Large intestine (tissue), 3 donors: ENCODE measurements at regions not wholly inside any gene's neighbourhood (a gene's known extent, or its start where the extent isn't known, plus 50 kb on each side); places are given as distances from the start of the nearest gene placed in this dataset.

Source experiments
- DNase-seq, 2 donors: peaks; one replicate each; pipeline versions ENCODE4 v3.0.0 to v3.0.0-alpha.2; 2013
- H3K27ac ChIP-seq: one replicate; pipeline ENCODE4 v1.5.1; 2013; ENCODE audit warnings: low read length
- H3K27me3 ChIP-seq: 2 replicates; pipeline ENCODE4 v1.6.1; 2013; ENCODE audit warnings: low read length; ENCODE audit not compliant: control insufficient read depth, insufficient read depth
- H3K36me3 ChIP-seq: 2 replicates; pipeline ENCODE4 v1.6.1; 2013; ENCODE audit warnings: low read length; ENCODE audit not compliant: control insufficient read depth, insufficient read depth
- H3K4me1 ChIP-seq: one replicate; pipeline ENCODE4 v1.6.1; 2013; ENCODE audit warnings: low read length; ENCODE audit not compliant: control insufficient read depth, insufficient read depth
- H3K4me3 ChIP-seq: one replicate; pipeline ENCODE4 v1.5.1; 2013; ENCODE audit warnings: low read length
- H3K9me3 ChIP-seq: one replicate; pipeline ENCODE4 v1.6.1; 2013; ENCODE audit warnings: mild to moderate bottlenecking, low read depth, low read length, moderate library complexity; ENCODE audit not compliant: control insufficient read depth
- WGBS: methylation state at CpG from one replicate; pipeline ENCODE4 v1.1.5; 2013; ENCODE audit warnings: low lambda C conversion rate; ENCODE audit not compliant: insufficient coverage; 5-methylcytosine and 5-hydroxymethylcytosine counted together

DNA sequence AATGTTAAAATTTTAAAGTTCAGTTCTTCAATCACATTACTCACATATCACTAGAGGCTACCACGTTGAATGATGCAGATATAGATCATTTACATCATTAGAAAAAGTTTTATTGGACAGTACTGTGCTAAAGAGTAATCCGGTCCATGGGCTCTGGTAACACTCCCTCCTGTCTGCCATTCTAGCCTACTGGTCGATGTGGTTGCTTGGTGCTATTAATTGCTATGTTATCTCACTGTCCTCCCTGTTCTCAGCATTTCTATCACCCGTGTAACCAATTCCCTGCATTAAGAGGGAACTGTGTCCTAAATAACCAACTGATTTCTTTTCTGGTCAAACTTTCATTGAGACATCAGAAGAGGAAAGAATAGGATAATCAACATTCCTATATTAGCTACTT lies 347.5 kb upstream of the RBMS3 start:
- Histone ChIP-seq H3K4me1 (no peaks in the 10 kb centered on the region), H3K27me3 (no peaks in the 10 kb centered on the region), H3K4me3 (no peak overlapping the region), H3K9me3 (no peaks in the 10 kb centered on the region), H3K27ac (no peak overlapping the region), H3K36me3 (no peaks in the 10 kb centered on the region)
- no CpG with 5 or more reads among the region's 4 CpGs for WGBS
- no peak for DNase-seq

DNA sequence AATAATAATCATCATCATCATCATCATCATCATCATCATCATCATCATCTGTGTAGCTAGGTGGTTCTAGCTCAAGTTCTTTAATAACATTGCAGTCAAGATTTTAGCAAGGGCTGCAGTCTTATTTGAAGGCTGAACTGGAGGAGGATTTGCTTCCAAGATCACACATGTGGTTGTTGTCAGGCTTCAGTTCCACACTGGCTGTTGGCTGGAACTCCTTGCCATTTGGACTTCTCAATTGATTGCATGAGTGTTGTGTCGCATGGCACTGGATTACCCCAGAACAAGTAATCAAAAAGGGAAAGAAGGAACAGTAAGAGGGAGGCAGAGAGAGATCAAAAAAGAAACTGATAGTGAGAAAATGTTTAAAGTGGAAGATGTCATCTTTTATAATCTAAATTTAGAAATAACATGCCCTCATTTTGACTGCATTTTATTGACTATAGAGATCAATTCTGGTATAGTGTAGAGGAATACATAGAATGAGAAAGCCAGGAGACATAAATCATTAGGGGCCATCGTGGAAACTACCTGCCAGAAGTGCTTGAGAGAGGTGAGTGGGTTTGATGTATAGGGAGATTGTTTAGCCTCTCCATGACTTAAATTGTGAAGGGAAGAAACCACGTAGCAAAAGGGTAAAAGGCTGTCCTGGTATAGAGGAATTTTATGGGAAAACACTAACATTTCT lies 346.6 kb upstream of the RBMS3 start:
- DNase-seq = no peak
- Histone ChIP-seq H3K27me3 (no peaks in the 10 kb centered on the region), H3K9me3 (no peaks in the 10 kb centered on the region), H3K4me1 (no peaks in the 10 kb centered on the region), H3K4me3 (no peak overlapping the region), H3K27ac (no peak overlapping the region), H3K36me3 (no peaks in the 10 kb centered on the region)
- WGBS = 92% methylated on average over 2 of the region's 3 CpGs

DNA sequence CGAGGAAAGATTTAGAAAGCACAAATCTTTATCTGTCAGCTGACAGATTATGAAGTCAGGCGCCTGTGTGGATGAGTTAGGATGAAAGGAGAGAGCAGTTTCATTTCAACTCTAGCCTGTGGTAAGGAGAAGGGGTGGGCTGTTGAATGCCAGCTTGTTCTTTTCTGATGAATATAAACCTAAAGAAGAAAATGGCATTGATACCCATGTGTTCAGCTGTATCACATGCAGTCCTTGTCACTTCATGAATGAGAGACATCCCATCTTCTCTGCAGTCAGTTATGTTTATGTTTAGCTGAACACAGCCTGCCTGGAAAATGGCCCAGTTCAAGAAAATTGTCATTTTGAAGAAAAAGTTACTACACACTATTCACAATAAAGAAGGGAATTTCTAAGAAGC lies 345.7 kb upstream of the RBMS3 start:
- no peak overlapping the region for H3K4me3 ChIP-seq

DNA sequence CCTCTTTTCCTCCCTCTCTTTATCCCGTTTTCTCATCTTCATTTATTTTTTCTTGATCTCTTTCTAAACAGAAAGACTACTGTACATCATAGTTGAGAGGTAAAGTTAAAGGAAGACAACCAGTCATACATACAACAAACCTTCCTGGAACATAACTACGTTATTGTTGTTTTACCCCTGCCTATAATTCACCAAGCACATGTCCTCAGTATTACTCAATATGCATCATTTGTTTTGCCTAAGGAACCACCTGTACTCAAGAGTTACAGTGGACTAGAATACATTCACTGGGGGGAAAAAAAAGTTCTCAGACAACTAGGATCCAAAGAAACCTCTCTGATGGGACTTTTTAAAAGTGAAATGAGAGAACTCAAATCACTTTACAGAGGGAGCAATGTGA lies 344.7 kb upstream of the RBMS3 start:
- Histone ChIP-seq H3K4me1 (no peaks in the 10 kb centered on the region), H3K27ac (no peak overlapping the region), H3K4me3 (no peak overlapping the region), H3K9me3 (no peaks in the 10 kb centered on the region), H3K27me3 (no peaks in the 10 kb centered on the region), H3K36me3 (no peaks in the 10 kb centered on the region)
- DNase-seq = no peak
- 83% methylated on average over 2 of the region's 2 CpGs for WGBS

More for the DNA sequence above, 345.7 kb upstream of the RBMS3 start:
- no peaks in the 10 kb centered on the region for H3K4me1 ChIP-seq
- no peaks in the 10 kb centered on the region for H3K27me3 ChIP-seq
- no CpG with 5 or more reads among the region's 2 CpGs for WGBS
- no peak for DNase-seq
- H3K27ac ChIP-seq = no peak overlapping the region
- no peaks in the 10 kb centered on the region for H3K9me3 ChIP-seq
- H3K36me3 ChIP-seq = no peaks in the 10 kb centered on the region

DNA sequence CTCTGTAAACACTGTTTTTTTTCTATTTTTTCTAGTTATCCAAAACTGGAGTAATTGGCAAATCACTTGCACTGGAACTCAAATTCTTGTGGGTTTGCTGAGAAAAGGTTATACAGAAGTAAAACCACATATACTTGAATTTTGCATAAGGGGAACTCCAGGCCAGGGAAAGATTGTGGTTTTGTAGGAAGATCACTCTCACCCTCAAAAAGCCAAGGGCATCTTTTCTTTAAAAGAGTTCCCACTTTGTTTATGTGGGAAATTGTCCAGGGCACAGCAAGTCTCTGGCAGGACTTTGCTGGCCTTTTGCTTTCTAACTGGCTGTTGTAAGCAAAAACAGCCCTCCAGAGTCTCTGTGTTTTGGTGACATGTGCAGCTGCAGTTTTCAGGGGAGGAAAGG lies 340.3 kb upstream of the RBMS3 start:
- no peak for DNase-seq
- no peaks in the 10 kb centered on the region for H3K27me3 ChIP-seq
- no peak overlapping the region for H3K27ac ChIP-seq
- no peaks in the 10 kb centered on the region for H3K36me3 ChIP-seq
- no peak overlapping the region for H3K4me3 ChIP-seq
- no peaks in the 10 kb centered on the region for H3K9me3 ChIP-seq
- no peaks in the 10 kb centered on the region for H3K4me1 ChIP-seq

DNA sequence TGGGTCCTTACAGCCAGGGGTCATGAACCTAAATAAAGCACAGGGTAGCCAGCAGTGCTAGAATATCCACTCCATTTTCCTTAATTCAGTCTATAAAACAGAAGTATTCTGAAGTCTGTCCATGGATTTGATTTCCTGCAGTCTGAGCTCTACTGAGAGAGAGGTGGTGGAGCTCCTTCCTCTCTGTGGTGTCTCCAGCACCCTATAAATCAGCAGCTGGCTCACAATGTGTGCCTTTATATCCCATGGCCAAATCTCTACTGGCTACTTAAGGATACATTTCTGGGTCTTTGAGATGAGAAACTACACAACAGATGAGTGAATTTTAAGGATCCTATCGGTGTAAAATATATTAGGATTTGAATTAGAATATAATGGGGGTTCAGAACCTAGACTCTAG lies 339.9 kb upstream of the RBMS3 start:
- no peak overlapping the region for H3K27ac ChIP-seq
- DNase-seq = no peak
- no CpG with 5 or more reads among the region's 1 CpG for WGBS

DNA sequence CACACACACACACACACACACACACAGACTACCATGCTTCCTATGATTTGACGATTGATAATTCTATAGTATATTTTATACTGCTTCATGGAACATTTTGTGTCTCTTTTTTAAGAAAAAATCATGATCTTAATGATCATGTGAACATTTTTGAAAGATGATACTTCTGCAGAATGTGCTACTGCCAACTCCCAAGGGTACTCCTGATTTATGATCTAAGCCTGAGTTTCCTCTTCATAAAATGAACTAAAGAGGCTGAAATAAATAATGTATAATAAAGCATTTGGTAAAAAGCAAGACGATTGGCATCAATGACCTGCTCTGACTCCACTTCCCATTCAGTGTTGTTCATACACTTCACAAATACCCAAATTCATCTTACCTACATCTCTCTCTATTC lies 333.8 kb upstream of the RBMS3 start:
- H3K4me3 ChIP-seq = no peak overlapping the region
- WGBS = 80% methylated on average over 1 of the region's 2 CpGs
- H3K27me3 ChIP-seq = no peaks in the 10 kb centered on the region
- H3K36me3 ChIP-seq = no peaks in the 10 kb centered on the region
- no peaks in the 10 kb centered on the region for H3K4me1 ChIP-seq
- H3K9me3 ChIP-seq = no peaks in the 10 kb centered on the region
- no peak for DNase-seq
- H3K27ac ChIP-seq = no peak overlapping the region

More for the DNA sequence above, 339.9 kb upstream of the RBMS3 start:
- H3K36me3 ChIP-seq = no peaks in the 10 kb centered on the region
- H3K27me3 ChIP-seq = no peaks in the 10 kb centered on the region
- H3K9me3 ChIP-seq = no peaks in the 10 kb centered on the region
- H3K4me3 ChIP-seq = no peak overlapping the region
- H3K4me1 ChIP-seq = no peaks in the 10 kb centered on the region

DNA sequence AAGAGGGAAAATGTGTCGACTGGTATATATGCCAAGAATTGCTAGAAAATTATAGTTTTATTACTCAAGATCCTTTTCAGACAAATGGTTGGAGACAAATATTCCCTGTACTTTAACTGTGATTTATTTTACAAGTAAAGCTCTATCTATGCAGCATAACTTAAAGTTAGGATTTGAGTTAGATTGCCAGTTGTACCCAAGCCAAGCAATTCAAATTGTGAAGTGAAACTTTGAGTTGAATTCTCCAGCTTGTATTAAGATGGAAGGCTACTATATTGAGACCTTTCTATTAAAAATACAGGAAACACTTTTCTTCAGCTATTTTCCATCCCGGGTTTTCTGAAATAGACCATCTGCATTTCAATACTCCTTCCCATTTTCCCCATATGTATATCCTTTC lies 333.1 kb upstream of the RBMS3 start:
- Histone ChIP-seq H3K27me3 (no peaks in the 10 kb centered on the region), H3K9me3 (no peaks in the 10 kb centered on the region), H3K36me3 (no peaks in the 10 kb centered on the region), H3K4me1 (no peaks in the 10 kb centered on the region), H3K4me3 (no peak overlapping the region), H3K27ac (no peak overlapping the region)
- DNase-seq = no peak
- 80% methylated on average over 1 of the region's 2 CpGs for WGBS

DNA sequence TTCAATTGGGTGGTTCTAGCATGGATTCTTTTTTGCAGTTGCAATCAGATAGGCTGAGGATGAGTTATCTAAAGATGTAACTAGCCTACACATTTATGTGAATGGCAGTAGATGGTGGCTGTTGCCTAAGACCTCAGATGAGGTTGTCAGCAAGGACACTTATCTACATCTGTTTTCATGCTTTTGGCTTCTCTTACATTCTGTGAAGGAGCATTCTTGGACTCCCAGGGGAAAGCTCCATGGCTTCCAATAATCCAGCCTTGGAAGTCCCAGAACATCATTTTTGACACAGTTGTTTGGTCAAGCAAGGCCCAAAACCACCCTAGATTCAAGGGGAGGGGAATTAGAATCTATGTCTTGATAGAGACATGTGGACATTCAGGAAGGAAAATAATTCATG lies 332.2 kb upstream of the RBMS3 start:
- no peaks in the 10 kb centered on the region for H3K27me3 ChIP-seq
- DNase-seq = no peak
- H3K36me3 ChIP-seq = no peaks in the 10 kb centered on the region
- no peak overlapping the region for H3K4me3 ChIP-seq
- H3K4me1 ChIP-seq = no peaks in the 10 kb centered on the region
- H3K9me3 ChIP-seq = no peaks in the 10 kb centered on the region
- H3K27ac ChIP-seq = no peak overlapping the region

DNA sequence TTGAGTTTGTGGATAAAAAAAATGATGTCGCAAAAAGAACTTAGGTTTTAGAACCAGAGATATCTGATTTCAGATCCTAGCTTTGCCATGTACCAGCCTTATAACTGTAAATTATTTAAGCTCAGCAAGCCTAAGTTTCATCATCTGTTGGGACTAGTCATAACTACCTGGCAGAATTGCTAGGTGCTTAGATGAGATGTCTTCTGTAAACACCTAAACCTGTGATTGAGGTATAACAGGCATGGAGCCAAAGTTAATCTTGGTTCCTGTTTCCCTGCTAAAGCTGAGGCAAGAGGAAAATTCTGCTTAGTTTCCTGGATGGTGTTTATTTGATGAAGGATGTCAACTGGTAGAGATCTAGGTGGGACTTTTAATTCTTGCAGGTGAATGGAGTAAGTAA lies 331.3 kb upstream of the RBMS3 start:
- no peak overlapping the region for H3K27ac ChIP-seq
- no peaks in the 10 kb centered on the region for H3K27me3 ChIP-seq
- no peaks in the 10 kb centered on the region for H3K9me3 ChIP-seq
- H3K4me3 ChIP-seq = no peak overlapping the region
- H3K4me1 ChIP-seq = no peaks in the 10 kb centered on the region
- no peak for DNase-seq
- no CpG with 5 or more reads among the region's 1 CpG for WGBS
- H3K36me3 ChIP-seq = no peaks in the 10 kb centered on the region

DNA sequence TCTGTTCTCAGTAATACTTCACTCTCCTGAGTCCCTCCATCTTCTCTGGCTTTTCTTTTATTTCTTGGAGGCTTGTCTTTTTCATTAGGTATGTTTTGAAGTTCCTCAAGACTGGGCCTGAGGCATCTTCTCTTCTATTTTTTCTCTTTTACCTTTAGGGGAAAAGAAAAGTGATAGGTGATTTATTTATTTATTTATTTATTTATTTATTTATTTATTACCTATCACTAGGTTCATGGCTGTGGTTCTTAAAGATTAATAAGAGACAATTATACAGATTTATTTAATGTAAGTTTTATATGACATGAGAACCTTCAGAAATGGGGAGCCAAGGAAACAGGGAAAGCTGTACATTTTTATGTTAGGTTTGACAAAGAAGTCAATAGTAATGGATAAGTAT lies 330.3 kb upstream of the RBMS3 start:
- no peak for DNase-seq
- H3K4me3 ChIP-seq = no peak overlapping the region
- H3K27ac ChIP-seq = no peak overlapping the region
- H3K36me3 ChIP-seq = no peaks in the 10 kb centered on the region
- no peaks in the 10 kb centered on the region for H3K27me3 ChIP-seq
- no peaks in the 10 kb centered on the region for H3K4me1 ChIP-seq
- H3K9me3 ChIP-seq = no peaks in the 10 kb centered on the region
